ENCODE measurements at regions not wholly inside any gene's neighbourhood (a gene's known extent, or its start where the extent isn't known, plus 50 kb on each side); places are given as distances from the start of the nearest gene placed in this dataset.
A peak's percentile ranks its signal among the peaks of the same experiment; 100 is the strongest.
"Not testable (repeated sequence)": the region's sequence is repeated elsewhere in the genome, so short reads cannot be mapped to it uniquely, and the experiment has no call there.

DNA sequence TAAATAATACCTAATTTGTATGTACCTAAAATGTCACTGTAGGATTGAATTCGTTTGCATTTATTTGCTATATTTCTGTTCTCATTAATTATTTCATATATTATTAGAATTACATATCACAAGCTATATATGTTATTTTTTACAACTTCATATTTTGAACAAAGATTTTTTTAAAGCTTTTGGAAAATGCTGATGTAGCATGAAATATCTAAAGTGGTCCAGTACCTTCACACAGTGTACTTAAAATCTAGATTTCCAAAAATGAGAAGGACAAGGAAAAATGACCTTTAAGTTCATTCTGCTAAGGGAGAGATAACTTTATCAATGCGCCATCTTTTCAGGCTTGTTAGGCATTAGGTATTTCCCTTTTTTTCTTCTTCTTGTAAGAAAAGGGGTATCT is 71.8 kb downstream of the LARP7 start:
- no peak for DNase-seq (ENCODE audit: extremely low read depth in 1 of 11, low read depth in 9 of 11, low spot score in 4 of 11)

DNA sequence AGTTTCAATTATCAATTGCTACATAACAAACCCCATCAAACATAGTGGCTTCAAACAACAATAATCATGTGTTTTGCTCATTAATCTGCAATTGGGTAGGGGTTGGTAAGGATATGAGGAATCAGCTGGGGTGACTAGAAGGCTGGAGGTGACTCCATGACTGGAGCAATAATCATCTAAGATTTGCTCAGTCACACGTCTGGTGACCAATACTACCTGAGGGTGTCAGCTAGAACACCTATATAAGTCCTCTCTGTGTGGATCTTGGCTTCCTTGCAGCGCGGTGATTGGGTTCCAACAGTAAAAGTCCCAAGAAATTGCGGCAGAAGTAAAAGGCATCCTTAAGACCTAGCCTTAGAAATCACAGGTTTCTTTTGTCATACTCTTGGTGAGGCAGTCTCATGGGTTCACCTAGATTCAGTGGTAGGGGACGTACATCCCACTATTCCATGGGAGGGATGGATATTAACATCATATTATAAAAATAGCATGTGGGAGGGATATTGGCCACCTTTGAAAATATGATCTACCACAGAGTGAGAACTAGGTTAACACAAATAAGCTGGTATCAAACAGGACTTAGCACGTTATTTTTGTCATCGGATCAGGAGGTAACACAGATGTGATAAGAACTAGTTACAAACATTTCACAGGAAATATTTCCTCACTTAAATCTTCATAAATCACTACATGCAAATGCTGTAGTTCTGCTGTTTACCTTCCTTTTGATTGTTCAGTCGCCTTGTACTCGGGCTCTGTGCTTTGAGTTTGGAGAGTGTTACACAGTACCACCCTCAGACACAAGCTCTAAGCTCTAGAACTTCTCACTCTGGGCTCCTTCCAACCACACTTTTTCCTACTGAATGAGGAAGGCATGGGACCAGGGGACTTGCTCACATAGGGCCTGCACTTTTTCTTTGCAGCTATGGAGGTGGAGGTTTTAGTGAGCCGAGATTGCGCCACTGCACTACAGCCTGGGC is 78.3 kb downstream of the LARP7 start:
- no peak for DNase-seq (ENCODE audit: extremely low read depth in 1 of 11, low read depth in 9 of 11, low spot score in 4 of 11)

DNA sequence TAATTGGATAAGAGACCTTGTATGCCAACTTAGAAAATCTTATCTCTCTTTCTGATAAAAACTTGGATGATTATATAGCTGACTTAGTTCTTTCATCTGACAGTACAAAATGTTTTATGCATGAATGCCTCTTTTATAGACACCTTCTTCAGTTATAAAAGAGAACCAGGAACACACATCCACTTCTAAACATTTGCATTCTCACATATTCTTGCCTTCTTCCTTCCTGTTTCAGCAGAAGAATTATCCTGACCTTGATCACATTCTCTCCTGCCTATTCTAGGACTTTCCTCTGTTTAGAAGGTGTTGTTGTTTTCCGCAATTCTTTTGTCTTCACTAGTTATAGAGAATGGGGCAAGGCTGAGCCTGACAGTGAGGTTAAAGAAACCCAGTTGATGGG is 80.9 kb downstream of the LARP7 start:
- DNase-seq (ENCODE audit: extremely low read depth in 1 of 11, low read depth in 9 of 11, low spot score in 4 of 11): no peak

DNA sequence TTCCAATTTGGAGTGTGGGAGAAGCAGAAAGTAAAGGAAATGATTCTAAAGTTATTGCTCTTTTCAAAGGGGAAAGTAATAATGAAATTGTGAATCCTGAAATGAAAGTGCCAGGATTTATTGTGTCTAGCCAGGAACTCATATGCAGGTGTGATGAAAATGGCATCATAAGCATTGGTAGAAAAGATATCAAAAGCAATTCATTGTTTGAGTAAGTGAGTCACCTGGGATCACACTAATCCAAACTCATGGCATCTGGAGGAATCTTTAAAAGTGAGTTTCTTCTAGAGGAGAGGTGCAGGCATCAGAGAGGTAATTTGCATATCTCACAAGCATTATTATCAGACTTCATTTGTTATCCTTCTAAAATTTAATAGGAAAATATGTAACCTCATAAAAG is 84.7 kb downstream of the LARP7 start:
- DNase-seq (ENCODE audit: extremely low read depth in 1 of 11, low read depth in 9 of 11, low spot score in 4 of 11): no peak

- no peak for DNase-seq (ENCODE audit: extremely low read depth in 1 of 11, low read depth in 9 of 11, low spot score in 4 of 11)
Observed at GRCh38 chr4:112726041-112726440, 89.1 kb downstream of the LARP7 start.

- DNase-seq (ENCODE audit: extremely low read depth in 1 of 11, low read depth in 9 of 11, low spot score in 4 of 11): not testable (repeated sequence)
Observed at GRCh38 chr4:112727728-112728127, 90.8 kb downstream of the LARP7 start.

DNA sequence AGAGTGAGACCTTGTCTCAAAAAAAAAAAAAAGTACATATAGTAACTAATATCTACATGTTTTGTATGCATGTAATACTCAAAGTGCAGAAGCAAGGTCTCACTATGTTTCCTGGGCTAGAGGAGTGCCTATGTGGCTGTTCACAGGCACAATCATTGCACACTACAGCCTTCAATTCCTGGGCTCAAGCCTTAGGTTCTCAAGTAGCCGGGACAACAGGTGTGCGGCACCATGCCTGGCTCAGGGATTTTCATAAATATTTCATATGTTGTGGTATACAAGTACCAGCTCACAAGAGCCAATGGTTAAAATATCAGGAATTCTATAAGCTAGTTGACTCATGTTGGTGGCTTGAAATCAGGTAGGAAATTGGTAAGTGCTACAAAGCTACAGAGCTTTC is 94.8 kb downstream of the LARP7 start:
- DNase-seq (ENCODE audit: extremely low read depth in 1 of 11, low read depth in 9 of 11, low spot score in 4 of 11): no peak

GRCh38 chr4:112732142-112732541 is 95.2 kb downstream of the LARP7 start:
- no peak for DNase-seq (ENCODE audit: extremely low read depth in 1 of 11, low read depth in 9 of 11, low spot score in 4 of 11)

DNA sequence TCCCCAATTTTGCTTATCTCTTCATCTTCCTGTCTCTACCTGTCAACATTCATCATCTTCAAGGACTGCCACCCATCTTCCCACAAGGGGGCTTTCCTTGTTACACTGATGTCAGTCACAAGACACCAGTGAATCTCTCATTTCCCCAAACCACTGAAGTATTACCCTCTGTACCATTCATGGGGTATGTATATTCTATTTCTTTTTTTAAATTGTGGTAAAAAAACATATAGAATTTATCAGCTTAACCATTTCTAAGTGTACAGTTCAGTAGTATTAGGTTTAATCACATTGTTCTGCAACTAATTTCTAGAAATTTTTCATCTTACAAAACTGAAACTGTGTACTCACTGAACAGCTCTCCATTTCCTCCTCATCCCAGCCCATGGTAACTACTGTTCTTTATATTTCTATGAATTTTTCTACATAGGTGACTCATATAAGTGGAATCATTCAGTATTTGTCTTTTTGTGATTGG is 98.6 kb downstream of the LARP7 start:
- DNase-seq (ENCODE audit: extremely low read depth in 1 of 11, low read depth in 9 of 11, low spot score in 4 of 11): no peak

DNA sequence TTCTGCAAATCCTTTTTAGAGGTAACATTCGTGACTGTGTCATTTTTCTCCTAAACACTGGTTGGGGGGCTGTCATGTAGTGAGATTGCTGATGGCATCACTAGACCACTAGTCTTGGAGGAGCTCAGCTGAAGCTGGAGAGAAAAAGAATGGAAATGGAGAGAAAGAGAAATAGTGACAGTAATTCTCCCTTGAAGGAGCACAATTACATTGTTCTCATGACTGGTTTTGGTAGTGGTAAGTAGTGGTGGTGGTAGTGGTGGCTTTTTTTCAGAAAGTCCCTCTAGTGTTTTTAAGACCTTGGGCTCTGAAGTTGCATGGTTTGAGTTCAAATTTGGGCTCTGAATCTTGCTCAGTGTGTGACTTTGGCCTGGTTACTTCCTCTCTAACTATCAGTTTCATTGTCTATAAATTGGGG is 99.8 kb downstream of the LARP7 start:
- DNase-seq (ENCODE audit: extremely low read depth in 1 of 11, low read depth in 9 of 11, low spot score in 4 of 11): no peak

DNA sequence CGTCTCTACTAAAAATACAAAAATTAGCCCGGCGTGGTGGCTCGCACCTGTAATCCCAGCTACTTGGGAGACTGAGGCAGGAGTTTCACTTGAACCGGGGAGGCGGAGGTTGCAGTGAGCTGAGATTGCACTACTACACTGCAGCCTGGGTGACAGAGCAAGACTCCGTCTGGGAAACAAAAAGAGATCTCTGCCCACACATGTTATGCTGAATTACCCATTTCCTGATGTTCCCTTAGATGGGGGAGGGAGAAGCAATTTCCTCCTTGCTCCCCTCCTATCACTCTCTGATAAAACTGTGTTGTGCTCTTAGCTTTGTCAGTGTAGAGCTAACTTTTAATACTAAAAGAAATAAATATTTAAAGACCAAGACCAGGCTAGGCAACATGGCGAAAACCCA is 102.5 kb downstream of the LARP7 start:
- DNase-seq (ENCODE audit: extremely low read depth in 1 of 11, low read depth in 9 of 11, low spot score in 4 of 11): no peak

GRCh38 chr4:112747036-112747435 is 110.1 kb downstream of the LARP7 start:
- DNase-seq (ENCODE audit: extremely low read depth in 1 of 11, low read depth in 9 of 11, low spot score in 4 of 11): no peak

GRCh38 chr4:112748352-112748878 is 111.5 kb downstream of the LARP7 start:
- DNase-seq (ENCODE audit: extremely low read depth in 1 of 11, low read depth in 9 of 11, low spot score in 4 of 11): no peak

- not testable (repeated sequence) for DNase-seq (ENCODE audit: extremely low read depth in 1 of 11, low read depth in 9 of 11, low spot score in 4 of 11)
Observed at GRCh38 chr4:112750749-112751148, 113.8 kb downstream of the LARP7 start.

DNA sequence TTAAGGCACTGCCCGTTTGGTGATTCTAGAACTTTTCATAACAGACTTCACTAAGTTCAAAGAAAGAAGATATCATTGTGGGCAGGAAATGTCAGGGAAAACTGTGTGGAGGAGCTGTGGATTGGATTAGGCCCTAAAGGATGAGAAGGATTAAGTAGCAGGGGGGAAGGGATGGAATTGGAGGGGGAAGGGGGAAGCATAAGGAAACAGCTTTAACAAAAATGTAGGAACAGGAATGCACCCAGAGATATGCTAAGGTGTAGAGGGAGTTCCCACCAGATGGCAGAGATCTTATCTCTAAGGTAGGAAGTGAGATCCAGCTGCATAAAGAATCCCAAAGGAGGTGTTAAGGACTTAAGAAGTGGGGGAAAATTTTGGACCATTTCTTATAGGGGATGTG is 114.5 kb downstream of the LARP7 start:
- DNase-seq (ENCODE audit: extremely low read depth in 1 of 11, low read depth in 9 of 11, low spot score in 4 of 11): no peak

GRCh38 chr4:112752061-112752460 is 115.1 kb downstream of the LARP7 start:
- DNase-seq (ENCODE audit: extremely low read depth in 1 of 11, low read depth in 9 of 11, low spot score in 4 of 11): no peak

GRCh38 chr4:112752510-112752909 is 115.6 kb downstream of the LARP7 start:
- no peak for DNase-seq (ENCODE audit: extremely low read depth in 1 of 11, low read depth in 9 of 11, low spot score in 4 of 11)

DNA sequence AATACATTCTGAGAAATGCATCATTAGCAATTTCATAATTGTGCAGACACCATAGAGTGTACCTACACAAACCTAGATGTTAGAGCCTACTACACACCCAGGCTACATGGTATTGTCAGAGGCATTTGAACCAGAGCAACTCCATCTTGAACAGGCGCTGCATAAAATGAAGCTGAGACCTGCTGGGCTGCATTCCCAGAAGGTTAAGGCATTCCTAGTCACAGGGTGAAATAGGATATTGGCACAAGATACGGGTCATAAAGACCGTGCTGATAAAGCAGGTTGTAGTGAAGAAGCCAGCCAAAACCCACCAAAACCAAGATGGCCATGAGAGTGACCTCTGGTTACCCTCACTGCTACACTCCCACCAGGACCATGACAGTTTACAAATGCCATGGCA is 116.4 kb downstream of the LARP7 start:
- peak in 1 of 11 donors; percentile 2 for DNase-seq (ENCODE audit: extremely low read depth in 1 of 11, low read depth in 9 of 11, low spot score in 4 of 11)

- no peak for DNase-seq (ENCODE audit: extremely low read depth in 1 of 11, low read depth in 9 of 11, low spot score in 4 of 11)
Observed at GRCh38 chr4:112759313-112759712, 122.4 kb downstream of the LARP7 start.

GRCh38 chr4:112765317-112765974 is 128.5 kb downstream of the LARP7 start:
- DNase-seq (ENCODE audit: extremely low read depth in 1 of 11, low read depth in 9 of 11, low spot score in 4 of 11): peak in 5 of 11 donors; percentile 11 to 33 (median 18)
